Neutrophil (primary cell): ENCODE measurements at regions not wholly inside any gene's neighbourhood (a gene's known extent, or its start where the extent isn't known, plus 50 kb on each side); places are given as distances from the start of the nearest gene placed in this dataset.

Experiments
- H3K27ac ChIP-seq: fragments of 200-600 bp; sonication (generic); 2 replicates; pipeline ENCODE4 v1.5.1; 2016; ENCODE audit warnings: mild to moderate bottlenecking, moderate library complexity
- H3K27me3 ChIP-seq: fragments of 200-600 bp; sonication (generic); 2 replicates; pipeline ENCODE4 v1.6.0; 2016; ENCODE audit warnings: mild to moderate bottlenecking
- H3K36me3 ChIP-seq: fragments of 200-600 bp; sonication (generic); 2 replicates; pipeline ENCODE4 v1.5.1; 2017
- H3K4me1 ChIP-seq, 2 experiments: fragments of 200-600 bp in 1 of 2; sonication (generic) in 1 of 2; 1 replicate in 1 of 2; 2 replicates in 1 of 2; pipeline versions ENCODE4 v1.5.1 to v1.6.1; 2013 to 2016; ENCODE audit warnings: low read depth in 1 of 2, low read length in 1 of 2, mild to moderate bottlenecking in 1 of 2, moderate library complexity in 1 of 2; ENCODE audit not compliant: control insufficient read depth in 1 of 2, insufficient read depth in 1 of 2
- H3K4me3 ChIP-seq, 2 experiments: fragments of 200-600 bp in 1 of 2; sonication (generic) in 1 of 2; 1 replicate in 1 of 2; 2 replicates in 1 of 2; pipeline ENCODE4 v1.5.1; 2013 to 2016; ENCODE audit warnings: low read depth in 1 of 2, low read length in 1 of 2, mild to moderate bottlenecking in 1 of 2, moderate library complexity in 1 of 2
- H3K9me3 ChIP-seq: fragments of 200-600 bp; sonication (generic); 2 replicates; pipeline ENCODE4 v1.5.1; 2016
- TF ChIP-seq, protein P1 (sequence below): fragments of 200-600 bp; sonication (generic); IDR thresholded peaks from 2 replicates; pipeline ENCODE4 v1.5.1; 2016; ENCODE audit warnings: antibody characterized with exemption

DNA sequence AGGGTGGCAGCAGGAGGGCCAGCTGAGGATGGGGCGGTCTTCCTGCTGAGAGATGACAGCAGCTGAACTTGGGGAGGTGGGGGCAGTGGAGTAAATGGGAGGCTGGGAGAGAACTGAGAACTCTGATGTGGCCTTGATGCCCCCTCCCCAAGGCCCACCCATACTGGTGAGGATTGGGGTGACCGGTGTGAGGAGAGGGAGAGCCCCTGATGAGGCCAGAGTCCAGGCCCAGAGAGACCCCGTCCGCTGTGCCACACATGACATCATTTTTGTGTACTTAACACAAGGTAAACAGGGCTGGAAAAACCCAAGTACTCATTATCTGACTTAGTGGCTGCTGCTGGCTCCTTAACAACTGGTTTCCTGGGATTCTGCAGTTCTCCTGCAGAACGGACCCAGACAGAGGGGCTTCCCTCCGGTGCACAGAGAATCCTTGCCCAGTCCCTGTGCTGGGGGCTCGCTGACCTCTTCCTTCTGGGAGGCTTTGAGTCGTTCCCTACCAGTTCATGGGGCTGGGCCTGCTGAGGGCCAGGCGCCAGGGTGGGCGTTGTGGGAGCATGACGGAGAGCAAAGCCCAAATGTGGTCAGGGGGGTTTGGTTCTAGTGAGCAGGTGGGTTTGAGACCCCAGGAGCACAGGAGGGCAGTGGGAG is 207.6 kb downstream of the RAB11FIP4 start:
- TF ChIP-seq, protein P1, sequence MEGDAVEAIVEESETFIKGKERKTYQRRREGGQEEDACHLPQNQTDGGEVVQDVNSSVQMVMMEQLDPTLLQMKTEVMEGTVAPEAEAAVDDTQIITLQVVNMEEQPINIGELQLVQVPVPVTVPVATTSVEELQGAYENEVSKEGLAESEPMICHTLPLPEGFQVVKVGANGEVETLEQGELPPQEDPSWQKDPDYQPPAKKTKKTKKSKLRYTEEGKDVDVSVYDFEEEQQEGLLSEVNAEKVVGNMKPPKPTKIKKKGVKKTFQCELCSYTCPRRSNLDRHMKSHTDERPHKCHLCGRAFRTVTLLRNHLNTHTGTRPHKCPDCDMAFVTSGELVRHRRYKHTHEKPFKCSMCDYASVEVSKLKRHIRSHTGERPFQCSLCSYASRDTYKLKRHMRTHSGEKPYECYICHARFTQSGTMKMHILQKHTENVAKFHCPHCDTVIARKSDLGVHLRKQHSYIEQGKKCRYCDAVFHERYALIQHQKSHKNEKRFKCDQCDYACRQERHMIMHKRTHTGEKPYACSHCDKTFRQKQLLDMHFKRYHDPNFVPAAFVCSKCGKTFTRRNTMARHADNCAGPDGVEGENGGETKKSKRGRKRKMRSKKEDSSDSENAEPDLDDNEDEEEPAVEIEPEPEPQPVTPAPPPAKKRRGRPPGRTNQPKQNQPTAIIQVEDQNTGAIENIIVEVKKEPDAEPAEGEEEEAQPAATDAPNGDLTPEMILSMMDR: no peak
- Histone ChIP-seq H3K4me3 (no peak overlapping the region), H3K27ac (no peak overlapping the region), H3K36me3 (peaks cover 3% of the 10 kb centered on the region), H3K4me1 (no peaks in the 10 kb centered on the region), H3K27me3 (no peaks in the 10 kb centered on the region), H3K9me3 (no peaks in the 10 kb centered on the region)

DNA sequence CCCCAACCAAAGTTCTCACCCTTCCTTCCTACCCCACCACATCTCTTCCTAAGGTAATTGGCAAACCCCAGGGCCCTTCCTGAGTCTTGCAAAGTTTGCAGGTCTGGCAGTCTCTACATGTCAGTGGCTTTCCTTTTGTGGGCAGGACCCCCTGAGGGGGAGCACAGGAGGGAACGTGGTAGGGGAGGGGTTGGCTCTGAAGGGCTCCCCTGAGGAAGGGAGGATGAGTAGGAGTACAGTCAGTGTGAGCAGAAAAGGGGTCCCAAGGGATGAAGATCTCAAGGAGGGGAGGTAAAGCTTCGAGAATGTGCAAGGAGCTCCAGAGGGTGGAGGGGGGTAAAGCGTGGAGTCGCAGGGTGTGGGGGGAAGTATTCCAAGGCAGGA is 206.9 kb downstream of the RAB11FIP4 start:
- Histone ChIP-seq H3K4me1 (no peaks in the 10 kb centered on the region), H3K36me3 (peaks cover 7% of the 10 kb centered on the region), H3K27ac (no peak overlapping the region), H3K4me3 (no peak overlapping the region), H3K27me3 (no peaks in the 10 kb centered on the region), H3K9me3 (no peaks in the 10 kb centered on the region)
- TF ChIP-seq, protein P1: no peak

DNA sequence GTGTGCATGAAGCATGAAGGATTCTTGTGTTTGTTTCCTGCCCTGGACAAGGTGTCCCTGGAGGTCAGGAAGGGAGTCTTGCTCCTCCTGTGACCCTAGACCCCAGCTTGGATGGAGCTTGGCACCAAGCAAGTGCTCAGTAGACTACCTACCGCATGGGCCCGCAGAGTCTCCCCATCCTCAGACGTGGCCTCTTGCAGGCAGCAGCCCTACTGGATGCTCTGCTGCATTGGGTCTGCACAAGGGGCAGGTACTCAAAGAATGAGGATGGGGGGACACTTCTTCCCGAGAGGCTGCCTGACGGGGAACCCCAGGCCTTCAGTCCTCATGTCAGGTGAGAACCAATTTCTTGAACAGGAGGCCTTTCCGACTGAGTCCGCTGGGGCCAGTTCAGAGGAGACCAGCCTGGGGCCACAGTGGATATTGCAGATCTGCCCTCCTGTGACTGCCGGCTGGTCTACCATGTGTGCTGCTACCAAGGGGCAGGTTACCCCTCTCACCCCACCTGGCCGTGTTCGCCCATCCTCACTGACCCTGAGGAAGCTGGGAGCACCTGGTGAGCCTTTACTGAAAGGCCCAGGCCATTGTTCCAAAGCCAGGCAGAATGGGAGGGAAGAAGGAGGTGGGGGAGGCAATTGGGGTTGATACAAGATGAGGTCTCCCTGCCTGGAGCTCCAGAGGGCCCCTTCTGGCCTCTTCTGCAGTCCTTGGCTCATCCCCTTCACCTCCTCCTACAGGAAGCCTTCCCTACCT is 206.3 kb downstream of the RAB11FIP4 start:
- H3K4me3 ChIP-seq: no peak overlapping the region

DNA sequence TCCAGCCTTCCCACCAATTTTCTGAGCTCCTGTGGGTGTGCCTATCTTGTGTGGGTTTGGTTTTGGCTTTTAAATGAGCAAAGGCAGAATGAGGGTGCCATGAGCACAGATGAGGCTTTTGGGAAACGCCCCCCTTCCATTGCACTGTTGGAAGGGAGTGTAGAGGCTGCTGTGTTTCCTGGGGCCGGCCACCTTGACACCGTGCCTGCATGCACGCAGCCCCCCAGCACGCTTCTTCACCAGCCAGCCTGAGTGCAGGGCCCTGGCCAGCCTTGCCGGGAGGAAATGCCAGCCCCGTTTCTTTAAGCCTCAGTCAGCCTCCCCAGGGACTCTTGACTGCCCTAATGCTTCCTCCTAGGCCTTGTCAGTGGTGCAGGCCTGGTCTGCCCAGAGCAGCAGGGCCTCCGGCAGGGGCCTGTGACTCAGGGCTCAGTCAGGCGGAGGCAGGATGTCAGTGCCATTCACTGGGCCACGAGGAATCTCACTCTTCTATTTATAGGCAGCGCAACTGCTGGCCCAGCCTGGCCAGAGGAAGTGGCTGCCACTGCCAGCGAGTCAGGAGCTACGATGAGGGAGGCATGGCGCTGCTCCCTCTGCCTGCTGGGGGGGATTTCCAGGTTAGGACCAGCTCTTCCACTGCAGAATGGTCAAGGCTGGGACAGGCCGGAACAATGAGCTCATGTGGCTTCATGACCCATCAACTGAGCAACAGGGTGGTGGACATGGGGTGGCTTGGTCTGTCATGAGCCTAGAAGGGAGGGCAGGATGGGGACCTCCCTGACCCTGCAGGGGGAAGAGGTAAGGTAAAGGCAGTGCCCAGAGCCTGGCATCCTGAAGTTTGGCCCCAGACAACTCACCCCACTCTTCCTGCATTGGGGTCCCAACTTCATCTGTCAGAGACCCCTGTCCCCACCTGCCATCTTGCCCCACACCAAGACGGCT is 205.2 kb downstream of the RAB11FIP4 start:
- TF ChIP-seq, protein P1: no peak
- H3K27me3 ChIP-seq: no peaks in the 10 kb centered on the region
- no peak overlapping the region for H3K27ac ChIP-seq

More for the DNA sequence above, 206.3 kb downstream of the RAB11FIP4 start:
- Histone ChIP-seq H3K9me3 (no peaks in the 10 kb centered on the region), H3K27ac (no peak overlapping the region), H3K36me3 (peaks cover 7% of the 10 kb centered on the region), H3K27me3 (no peaks in the 10 kb centered on the region), H3K4me1 (no peaks in the 10 kb centered on the region)
- TF ChIP-seq, protein P1: no peak

DNA sequence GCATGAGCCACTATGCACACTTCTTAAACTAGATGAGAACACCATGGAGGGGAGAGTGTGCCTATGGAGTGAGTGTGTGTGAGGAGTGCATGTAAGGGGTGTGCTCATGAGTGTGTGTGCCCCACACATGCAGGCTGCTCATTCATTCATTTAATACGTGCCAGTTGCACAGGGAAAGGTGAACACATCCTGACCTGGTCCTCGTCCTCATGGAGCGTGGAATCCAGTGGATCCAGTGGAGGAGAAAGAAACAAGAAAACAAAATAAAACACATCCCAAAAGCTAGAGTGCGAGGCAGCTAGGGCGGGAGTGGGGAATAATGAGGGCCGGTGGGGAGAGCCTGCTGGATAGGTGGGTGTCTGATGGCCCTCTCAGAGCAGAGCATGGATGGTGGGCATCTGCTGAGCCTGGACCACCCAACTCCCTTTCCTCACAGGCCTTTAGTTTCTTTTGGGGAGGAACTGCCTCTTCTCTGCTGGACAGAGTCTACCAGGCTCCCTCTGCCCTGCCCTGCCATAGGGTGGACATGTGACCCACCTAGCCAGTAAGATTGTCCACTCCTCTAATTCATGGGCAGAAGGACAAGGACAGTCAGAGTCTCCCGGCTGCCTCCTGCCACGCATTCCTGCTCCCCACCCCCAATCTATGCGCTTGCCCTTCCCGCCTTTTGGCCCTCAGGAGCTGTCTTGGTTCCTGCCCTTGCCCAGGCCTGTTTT is 204.3 kb downstream of the RAB11FIP4 start:
- H3K36me3 ChIP-seq: peaks cover 12% of the 10 kb centered on the region
- TF ChIP-seq, protein P1: no peak
- no peaks in the 10 kb centered on the region for H3K27me3 ChIP-seq
- no peak overlapping the region for H3K27ac ChIP-seq
- H3K4me1 ChIP-seq: no peaks in the 10 kb centered on the region
- no peak overlapping the region for H3K4me3 ChIP-seq
- H3K9me3 ChIP-seq: no peaks in the 10 kb centered on the region

More for the DNA sequence above, 205.2 kb downstream of the RAB11FIP4 start:
- H3K4me3 ChIP-seq: no peak overlapping the region
- H3K9me3 ChIP-seq: no peaks in the 10 kb centered on the region
- H3K36me3 ChIP-seq: peaks cover 7% of the 10 kb centered on the region
- no peaks in the 10 kb centered on the region for H3K4me1 ChIP-seq
